Esophagus squamous epithelium (tissue), 5 donors: ENCODE measurements at regions not wholly inside any gene's neighbourhood (a gene's known extent, or its start where the extent isn't known, plus 50 kb on each side); places are given as distances from the start of the nearest gene placed in this dataset.

ENCODE experiments used
- DNase-seq: peaks from one replicate; lab custom pipeline; 2025; lab: John Stamatoyannopoulos, UW
- H3K27ac ChIP-seq, 4 donors: fragments of 200-600 bp; sonication (generic); one replicate each; pipeline ENCODE4 v1.5.1; 2016 to 2019; ENCODE audit warnings: mild to moderate bottlenecking in 1 of 4
- H3K27me3 ChIP-seq, 4 donors: fragments of 200-600 bp; sonication (generic); 1 replicate in 3 of 4; 2 replicates in 1 of 4; pipeline versions ENCODE4 v1.5.1 to v1.6.0; 2017 to 2021; ENCODE audit warnings: antibody characterized with exemption in 1 of 4
- H3K36me3 ChIP-seq, 3 donors: fragments of 200-600 bp; sonication (generic); one replicate each; pipeline ENCODE4 v1.5.1; 2016 to 2019
- H3K4me1 ChIP-seq, 3 donors: fragments of 200-600 bp; sonication (generic); one replicate each; pipeline ENCODE4 v1.5.1; 2017 to 2019
- H3K4me3 ChIP-seq, 4 donors: fragments of 200-600 bp; sonication (generic); 1 replicate in 3 of 4; 2 replicates in 1 of 4; pipeline ENCODE4 v1.5.1; 2016 to 2019; ENCODE audit warnings: mild to moderate bottlenecking in 2 of 4, moderate library complexity in 1 of 4
- H3K9me3 ChIP-seq, 3 donors: fragments of 200-600 bp; sonication (generic); one replicate each; pipeline ENCODE4 v1.5.1; 2016 to 2019
- CTCF ChIP-seq, 6 experiments: fragments of 450-650 bp in 4 of 6; fragments of 200-600 bp in 2 of 6; sonication (generic) in 2 of 6; IDR thresholded peaks; one replicate each; pipeline ENCODE4 v1.5.1; 2016 to 2019; ENCODE audit warnings: antibody characterized with exemption in 6 of 6, mild to moderate bottlenecking in 4 of 6, moderate library complexity in 4 of 6
- POLR2A ChIP-seq, 4 donors: fragments of 450-650 bp; IDR thresholded peaks; one replicate each; pipeline ENCODE4 v1.6.1; 2017; ENCODE audit warnings: antibody characterized with exemption in 4 of 4, mild to moderate bottlenecking in 4 of 4, moderate library complexity in 3 of 4
- whole genome bisulfite sequencing, 2 donors: methylation state at CpG; one replicate each; pipeline ENCODE4 v1.1.5; 2018; 5-methylcytosine and 5-hydroxymethylcytosine counted together
- intact Hi-C: fragments of 100-400 bp; cut with DNase I; formaldehyde crosslinking; loops from one replicate; pipeline ENCODE4 v1.15.0; 2022
- donor health status: DM: yes; HTN: yes; CAD: no.

DNA sequence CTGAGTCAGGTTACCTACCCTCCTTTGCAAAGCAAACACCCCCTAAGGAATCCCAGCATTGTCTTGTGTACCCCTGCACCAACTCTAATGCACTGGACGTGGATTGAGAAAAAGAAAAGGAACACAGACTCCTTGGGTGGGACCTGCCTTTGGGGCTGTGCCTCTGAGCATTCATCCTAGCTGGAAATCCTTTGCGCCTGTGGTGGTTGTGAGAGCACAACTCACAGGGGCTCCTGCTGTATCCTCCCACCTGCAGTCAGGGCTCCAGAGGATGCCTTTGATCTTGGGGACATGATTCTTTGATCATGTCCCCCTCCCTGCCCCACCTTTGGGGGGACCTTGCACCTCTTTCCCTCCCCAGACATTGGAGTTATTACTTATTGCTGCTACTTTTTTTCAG is 338.5 kb downstream of the GADD45G start:
- no peak for DNase-seq

GRCh38 chr9:89943728-89944127 is 338.9 kb downstream of the GADD45G start:
- Histone ChIP-seq H3K36me3 (no peaks in the 10 kb centered on the region), H3K4me1 (peaks cover 4 to 24% (median 12%) of the 10 kb centered on the region in 3 donors), H3K9me3 (no peaks in the 10 kb centered on the region), H3K27me3 (peaks cover 0 to 12% (median 0%) of the 10 kb centered on the region in 4 donors), H3K4me3 (no peak overlapping the region), H3K27ac (no peak overlapping the region)
- intact Hi-C loops, result no loop called here
- DNase-seq, result no peak
- WGBS, 2 donors, result 81 to 90% methylated on average over 3 of the region's 3 CpGs
- TF ChIP-seq CTCF (IDR thresholded peaks at IDR 0.05), result no peak
- no peak for TF ChIP-seq POLR2A (IDR thresholded peaks at IDR 0.05)

More for the DNA sequence above, 338.5 kb downstream of the GADD45G start:
- Histone ChIP-seq H3K4me1 (peaks cover 4 to 24% (median 12%) of the 10 kb centered on the region in 3 donors), H3K4me3 (no peak overlapping the region), H3K27me3 (peaks cover 0 to 12% (median 0%) of the 10 kb centered on the region in 4 donors), H3K27ac (no peak overlapping the region), H3K36me3 (no peaks in the 10 kb centered on the region), H3K9me3 (no peaks in the 10 kb centered on the region)
- intact Hi-C loops, result no loop called here
- TF ChIP-seq POLR2A (IDR thresholded peaks at IDR 0.05) (no peak), CTCF (IDR thresholded peaks at IDR 0.05) (no peak)
- 79 to 100% methylated on average over 1 to 2 of the region's 2 CpGs for WGBS, 2 donors

- Histone ChIP-seq H3K9me3 (no peaks in the 10 kb centered on the region), H3K36me3 (no peaks in the 10 kb centered on the region), H3K27ac (no peak overlapping the region), H3K27me3 (peaks cover 0 to 8% (median 0%) of the 10 kb centered on the region in 4 donors), H3K4me3 (no peak overlapping the region), H3K4me1 (peaks cover 4 to 21% (median 12%) of the 10 kb centered on the region in 3 donors)
- DNase-seq, result no peak
- WGBS, 2 donors, result 86 to 89% methylated on average over 4 of the region's 4 CpGs
- no peak for TF ChIP-seq POLR2A (IDR thresholded peaks at IDR 0.05)
- TF ChIP-seq CTCF (IDR thresholded peaks at IDR 0.05), result no peak
- intact Hi-C loops, result no loop called here
Measured at GRCh38 chr9:89945133-89945532, 340.3 kb downstream of the GADD45G start.

DNA sequence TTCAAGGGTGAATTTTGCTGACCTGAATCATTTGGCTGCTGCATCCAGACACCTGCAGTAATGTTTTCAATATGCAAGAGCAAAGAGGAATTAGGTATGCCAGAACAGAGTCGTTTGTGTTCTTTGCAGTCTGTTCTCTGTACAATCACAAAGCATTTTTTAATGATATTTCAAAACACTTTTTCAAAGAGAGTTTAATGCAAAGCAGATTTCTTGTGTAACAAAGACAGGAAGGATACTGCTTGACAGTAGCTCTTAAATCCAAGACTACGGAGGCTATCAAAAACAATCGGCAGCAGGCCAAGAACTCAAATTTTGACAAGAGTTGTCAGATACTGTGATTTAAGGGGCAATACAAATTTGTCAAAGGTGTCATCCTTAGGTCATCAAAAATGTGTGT is 341.9 kb downstream of the GADD45G start:
- peaks cover under 1 to 7% (median 4%) of the 10 kb centered on the region in 3 donors for H3K4me1 ChIP-seq
- H3K36me3 ChIP-seq, result no peaks in the 10 kb centered on the region
- peaks cover 0 to 5% (median 0%) of the 10 kb centered on the region in 4 donors for H3K27me3 ChIP-seq
- 32 to 47% methylated on average over 3 of the region's 3 CpGs for WGBS, 2 donors
- H3K27ac ChIP-seq, result no peak overlapping the region
- H3K4me3 ChIP-seq, result no peak overlapping the region
- no peak for DNase-seq
- H3K9me3 ChIP-seq, result no peaks in the 10 kb centered on the region
- TF ChIP-seq POLR2A (IDR thresholded peaks at IDR 0.05), result no peak
- intact Hi-C loops, result no loop called here

- no peaks in the 10 kb centered on the region for H3K9me3 ChIP-seq
- H3K27ac ChIP-seq, result no peak overlapping the region
- TF ChIP-seq POLR2A (IDR thresholded peaks at IDR 0.05), result no peak
- H3K4me3 ChIP-seq, result no peak overlapping the region
- no peak for DNase-seq
- H3K36me3 ChIP-seq, result no peaks in the 10 kb centered on the region
- intact Hi-C loops, result no loop called here
- H3K4me1 ChIP-seq, result peaks cover 0 to 4% (median 0%) of the 10 kb centered on the region in 3 donors
- WGBS, 2 donors, result 87 to 88% methylated on average over 4 of the region's 4 CpGs
- H3K27me3 ChIP-seq, result no peaks in the 10 kb centered on the region
Measured at GRCh38 chr9:89949111-89949510, 344.3 kb downstream of the GADD45G start.

- Histone ChIP-seq H3K4me1 (peaks cover 0 to 12% (median 0%) of the 10 kb centered on the region in 3 donors), H3K27me3 (no peaks in the 10 kb centered on the region), H3K4me3 (no peak overlapping the region), H3K27ac (no peak overlapping the region), H3K9me3 (no peaks in the 10 kb centered on the region), H3K36me3 (no peaks in the 10 kb centered on the region)
- WGBS, 2 donors, result 85 to 92% methylated on average over 4 of the region's 4 CpGs
- no peak for DNase-seq
- intact Hi-C loops, result no loop called here
- TF ChIP-seq CTCF (IDR thresholded peaks at IDR 0.05), result no peak
- no peak for TF ChIP-seq POLR2A (IDR thresholded peaks at IDR 0.05)
Measured at GRCh38 chr9:89951675-89952074, 346.9 kb downstream of the GADD45G start.
